ENCODE measurements at regions not wholly inside any gene's neighbourhood (a gene's known extent, or its start where the extent isn't known, plus 50 kb on each side); places are given as distances from the start of the nearest gene placed in this dataset.

DNA sequence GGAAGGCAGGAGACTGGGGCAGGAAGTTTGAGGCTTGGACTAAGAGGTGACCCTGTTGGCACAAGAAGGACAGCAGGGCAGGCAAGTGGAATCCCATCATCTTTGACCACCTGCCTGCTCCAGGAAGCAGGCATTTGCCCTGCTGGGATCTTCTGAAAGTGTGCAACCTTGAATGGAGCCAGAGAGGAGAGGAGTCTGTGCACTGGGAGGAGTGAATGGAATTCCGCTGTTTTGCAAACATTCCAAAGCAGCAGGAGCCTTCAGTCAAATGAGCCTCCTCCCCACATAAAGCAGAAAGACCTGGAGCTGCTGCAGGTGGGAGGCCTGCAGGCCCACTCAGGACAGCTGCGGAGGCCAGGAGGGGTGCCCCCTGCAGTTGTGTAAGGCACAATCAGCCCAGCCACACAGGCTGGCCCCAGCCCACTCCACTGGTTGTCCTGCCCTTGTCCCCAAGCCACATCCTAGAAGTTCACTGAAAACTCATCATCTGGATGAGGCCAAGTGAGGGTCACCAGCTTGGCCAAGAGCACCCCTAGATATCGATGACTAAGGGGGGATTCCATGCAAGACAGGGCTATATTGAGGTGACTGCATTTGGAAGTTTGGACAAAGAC, 249.5 kb downstream of the RPS24 start:
- TF ChIP-seq, protein P1, sequence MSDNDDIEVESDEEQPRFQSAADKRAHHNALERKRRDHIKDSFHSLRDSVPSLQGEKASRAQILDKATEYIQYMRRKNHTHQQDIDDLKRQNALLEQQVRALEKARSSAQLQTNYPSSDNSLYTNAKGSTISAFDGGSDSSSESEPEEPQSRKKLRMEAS (IDR thresholded peaks at IDR 0.05) = no peak
- TF ChIP-seq TAF1 (IDR thresholded peaks at IDR 0.05; ENCODE audit: low read depth) (no peak), ZBTB7A (IDR thresholded peaks at IDR 0.05; ENCODE audit: low read depth) (no peak), CREB1 (IDR thresholded peaks at IDR 0.05; ENCODE audit: low read depth) (no peak), EP300 (IDR thresholded peaks at IDR 0.05; ENCODE audit: borderline replicate concordance) (no peak)
- TF ChIP-seq, protein P2, sequence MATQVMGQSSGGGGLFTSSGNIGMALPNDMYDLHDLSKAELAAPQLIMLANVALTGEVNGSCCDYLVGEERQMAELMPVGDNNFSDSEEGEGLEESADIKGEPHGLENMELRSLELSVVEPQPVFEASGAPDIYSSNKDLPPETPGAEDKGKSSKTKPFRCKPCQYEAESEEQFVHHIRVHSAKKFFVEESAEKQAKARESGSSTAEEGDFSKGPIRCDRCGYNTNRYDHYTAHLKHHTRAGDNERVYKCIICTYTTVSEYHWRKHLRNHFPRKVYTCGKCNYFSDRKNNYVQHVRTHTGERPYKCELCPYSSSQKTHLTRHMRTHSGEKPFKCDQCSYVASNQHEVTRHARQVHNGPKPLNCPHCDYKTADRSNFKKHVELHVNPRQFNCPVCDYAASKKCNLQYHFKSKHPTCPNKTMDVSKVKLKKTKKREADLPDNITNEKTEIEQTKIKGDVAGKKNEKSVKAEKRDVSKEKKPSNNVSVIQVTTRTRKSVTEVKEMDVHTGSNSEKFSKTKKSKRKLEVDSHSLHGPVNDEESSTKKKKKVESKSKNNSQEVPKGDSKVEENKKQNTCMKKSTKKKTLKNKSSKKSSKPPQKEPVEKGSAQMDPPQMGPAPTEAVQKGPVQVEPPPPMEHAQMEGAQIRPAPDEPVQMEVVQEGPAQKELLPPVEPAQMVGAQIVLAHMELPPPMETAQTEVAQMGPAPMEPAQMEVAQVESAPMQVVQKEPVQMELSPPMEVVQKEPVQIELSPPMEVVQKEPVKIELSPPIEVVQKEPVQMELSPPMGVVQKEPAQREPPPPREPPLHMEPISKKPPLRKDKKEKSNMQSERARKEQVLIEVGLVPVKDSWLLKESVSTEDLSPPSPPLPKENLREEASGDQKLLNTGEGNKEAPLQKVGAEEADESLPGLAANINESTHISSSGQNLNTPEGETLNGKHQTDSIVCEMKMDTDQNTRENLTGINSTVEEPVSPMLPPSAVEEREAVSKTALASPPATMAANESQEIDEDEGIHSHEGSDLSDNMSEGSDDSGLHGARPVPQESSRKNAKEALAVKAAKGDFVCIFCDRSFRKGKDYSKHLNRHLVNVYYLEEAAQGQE (IDR thresholded peaks at IDR 0.05; ENCODE audit: low read depth) = no peak

Measured in Ishikawa (cell line).